Suprapubic skin (tissue), 3 donors: ENCODE measurements at regions not wholly inside any gene's neighbourhood (a gene's known extent, or its start where the extent isn't known, plus 50 kb on each side); places are given as distances from the start of the nearest gene placed in this dataset.

Experiments used
- CTCF ChIP-seq, 2 donors: fragments of 200-600 bp in 1 of 2; fragments of 450-650 bp in 1 of 2; sonication (generic) in 1 of 2; IDR thresholded peaks; one replicate each; pipeline ENCODE4 v1.5.1; 2016 to 2019; ENCODE audit warnings: antibody characterized with exemption in 2 of 2, mild to moderate bottlenecking in 1 of 2, moderate library complexity in 1 of 2
- POLR2AphosphoS5 ChIP-seq, 3 donors: sonication (generic); formaldehyde crosslinking; IDR thresholded peaks; one replicate each; pipeline ENCODE4 v1.6.1; 2017; ENCODE audit warnings: antibody characterized with exemption in 3 of 3

DNA sequence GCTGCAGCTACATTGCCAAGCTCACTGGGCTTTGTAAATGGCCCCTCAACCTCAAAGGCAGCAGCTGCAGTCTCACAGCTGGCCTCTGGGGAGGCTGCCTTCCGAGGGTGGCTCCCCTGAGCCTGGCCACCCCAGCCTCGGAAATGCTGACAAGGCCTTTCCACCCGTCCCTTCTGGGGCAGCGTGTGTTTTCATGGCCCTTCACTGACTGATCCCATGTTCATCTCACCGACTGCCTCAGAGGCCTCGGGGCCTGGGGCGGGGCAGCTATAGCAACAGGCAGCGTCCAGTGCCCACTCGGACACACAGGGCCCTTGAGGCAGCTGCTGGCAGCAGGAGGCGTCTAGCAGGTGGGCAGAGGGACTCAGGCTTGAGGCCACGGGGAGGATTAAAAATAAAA, 149.7 kb downstream of the GLI2 start:
- no peak for TF ChIP-seq CTCF (IDR thresholded peaks at IDR 0.05)
- no peak for TF ChIP-seq POLR2AphosphoS5 (IDR thresholded peaks at IDR 0.05)
